Epithelial cell of proximal tubule (primary cell): ENCODE measurements at regions not wholly inside any gene's neighbourhood (a gene's known extent, or its start where the extent isn't known, plus 50 kb on each side); places are given as distances from the start of the nearest gene placed in this dataset.

Experiments used
- DNase-seq: peaks from one replicate; pipeline ENCODE4 v3.0.0-alpha.2; 2011; ENCODE audit warnings: low read depth
- H3K4me3 ChIP-seq: 2 replicates; pipeline ENCODE4 v1.5.1; 2011; ENCODE audit warnings: low read depth, mild to moderate bottlenecking, low read length
- TF ChIP-seq, protein P1 (sequence below): conservative IDR thresholded peaks from 2 replicates; pipeline ENCODE4 v1.5.1; 2012; ENCODE audit warnings: low read depth, mild to moderate bottlenecking, low read length

DNA sequence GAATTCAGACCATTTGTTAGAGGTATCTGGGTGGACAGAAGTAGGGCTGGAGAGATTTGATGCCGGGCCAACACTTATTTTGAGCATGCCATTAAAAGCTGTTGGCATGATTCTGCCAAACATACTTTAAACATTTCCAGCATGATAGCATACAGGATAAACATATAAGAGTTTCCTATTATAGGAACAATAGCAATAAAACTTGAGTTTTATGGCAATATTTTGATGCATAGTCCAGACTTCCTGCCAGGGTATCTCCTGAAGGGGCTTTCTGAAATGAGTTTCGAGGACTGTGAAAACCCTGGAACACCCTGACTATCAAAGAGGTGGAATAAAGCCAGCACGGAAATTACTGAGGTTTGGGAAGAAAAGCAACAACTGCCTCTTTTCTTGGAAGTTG lies 1398.0 kb upstream of the NXPH2 start:
- DNase-seq: no peak
- TF ChIP-seq, protein P1, sequence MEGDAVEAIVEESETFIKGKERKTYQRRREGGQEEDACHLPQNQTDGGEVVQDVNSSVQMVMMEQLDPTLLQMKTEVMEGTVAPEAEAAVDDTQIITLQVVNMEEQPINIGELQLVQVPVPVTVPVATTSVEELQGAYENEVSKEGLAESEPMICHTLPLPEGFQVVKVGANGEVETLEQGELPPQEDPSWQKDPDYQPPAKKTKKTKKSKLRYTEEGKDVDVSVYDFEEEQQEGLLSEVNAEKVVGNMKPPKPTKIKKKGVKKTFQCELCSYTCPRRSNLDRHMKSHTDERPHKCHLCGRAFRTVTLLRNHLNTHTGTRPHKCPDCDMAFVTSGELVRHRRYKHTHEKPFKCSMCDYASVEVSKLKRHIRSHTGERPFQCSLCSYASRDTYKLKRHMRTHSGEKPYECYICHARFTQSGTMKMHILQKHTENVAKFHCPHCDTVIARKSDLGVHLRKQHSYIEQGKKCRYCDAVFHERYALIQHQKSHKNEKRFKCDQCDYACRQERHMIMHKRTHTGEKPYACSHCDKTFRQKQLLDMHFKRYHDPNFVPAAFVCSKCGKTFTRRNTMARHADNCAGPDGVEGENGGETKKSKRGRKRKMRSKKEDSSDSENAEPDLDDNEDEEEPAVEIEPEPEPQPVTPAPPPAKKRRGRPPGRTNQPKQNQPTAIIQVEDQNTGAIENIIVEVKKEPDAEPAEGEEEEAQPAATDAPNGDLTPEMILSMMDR: no peak
- H3K4me3 ChIP-seq: no peak overlapping the region

DNA sequence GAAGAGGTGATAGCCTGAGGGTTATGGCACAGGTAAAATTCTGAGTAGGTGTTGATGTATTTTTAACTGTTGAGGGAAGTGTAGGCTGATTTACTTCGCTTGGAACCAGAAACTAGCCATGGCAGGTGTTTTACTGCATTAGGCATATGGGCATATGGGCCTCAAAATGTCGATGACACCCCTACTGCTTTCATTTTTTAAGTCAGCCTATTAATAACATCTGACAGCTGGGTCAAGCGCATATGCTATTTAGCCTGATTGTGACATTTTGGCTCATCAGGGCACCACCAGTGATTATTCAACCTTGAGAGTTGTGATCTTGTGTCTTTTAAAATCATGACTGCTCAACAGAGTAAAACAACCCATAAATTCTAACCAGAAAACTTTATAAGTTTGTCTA lies 1396.9 kb upstream of the NXPH2 start:
- TF ChIP-seq, protein P1: no peak
- no peak for DNase-seq
- H3K4me3 ChIP-seq: no peak overlapping the region

DNA sequence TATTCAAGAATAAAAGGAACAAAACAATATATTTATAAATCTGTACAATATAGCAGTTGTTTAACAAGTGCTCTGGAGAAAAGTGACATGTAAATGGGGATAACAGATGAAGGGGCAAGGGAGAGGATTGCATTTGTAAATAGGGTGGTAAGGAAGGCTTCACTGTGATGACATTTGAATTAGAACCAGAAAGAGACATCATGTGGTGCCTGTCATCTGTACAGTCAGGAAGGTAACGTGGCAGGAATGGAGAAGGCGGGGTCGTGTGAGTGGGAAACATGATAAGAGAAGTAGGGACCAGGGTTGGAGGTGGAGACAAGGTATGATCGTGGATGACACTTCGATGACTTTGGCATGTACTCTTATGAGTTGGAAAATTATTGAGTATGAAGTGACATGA lies 1393.6 kb upstream of the NXPH2 start:
- H3K4me3 ChIP-seq: no peak overlapping the region
- DNase-seq: no peak
- TF ChIP-seq, protein P1: no peak

DNA sequence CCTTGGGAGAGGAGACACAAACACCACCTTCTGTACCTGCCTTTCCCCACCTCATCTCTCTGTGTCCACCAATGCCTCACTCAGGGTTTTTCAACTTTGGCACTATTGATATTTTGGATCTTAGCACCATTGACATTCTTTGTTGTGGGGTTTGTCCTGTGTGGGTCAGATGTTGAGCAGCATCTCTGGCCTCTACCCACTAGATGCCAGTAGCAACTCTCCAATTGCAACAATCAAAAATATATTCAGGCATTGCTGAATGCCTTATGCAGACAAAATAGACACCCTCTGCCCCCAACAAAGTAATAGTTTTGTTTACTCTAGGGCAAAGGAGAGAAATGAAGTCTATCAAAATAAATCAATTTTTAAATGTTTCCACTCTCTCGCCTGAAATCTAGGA lies 1384.3 kb upstream of the NXPH2 start:
- TF ChIP-seq, protein P1: peak; percentile 26
- H3K4me3 ChIP-seq: no peak overlapping the region

DNA sequence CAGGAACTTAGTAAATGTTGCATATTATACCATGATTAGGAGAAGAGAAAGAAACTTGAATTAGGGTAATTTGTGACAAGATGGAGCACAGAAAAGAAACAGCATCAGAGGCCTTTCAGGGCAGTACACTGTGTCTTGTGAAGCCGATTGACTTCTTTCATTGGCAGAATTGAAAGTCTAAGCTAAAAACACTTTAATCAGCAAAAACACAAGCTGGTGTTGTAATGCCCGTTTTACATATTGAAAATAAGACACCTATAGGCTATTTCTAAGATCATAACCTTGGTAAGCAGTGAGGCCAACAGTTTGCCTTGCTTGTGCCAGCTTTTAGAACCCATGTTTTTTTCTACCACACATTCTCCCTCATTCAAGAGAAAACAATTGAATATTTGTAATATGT lies 1378.1 kb upstream of the NXPH2 start:
- TF ChIP-seq, protein P1: no peak
- DNase-seq: no peak
- no peak overlapping the region for H3K4me3 ChIP-seq

More for the DNA sequence above, 1384.3 kb upstream of the NXPH2 start:
- no peak for DNase-seq

DNA sequence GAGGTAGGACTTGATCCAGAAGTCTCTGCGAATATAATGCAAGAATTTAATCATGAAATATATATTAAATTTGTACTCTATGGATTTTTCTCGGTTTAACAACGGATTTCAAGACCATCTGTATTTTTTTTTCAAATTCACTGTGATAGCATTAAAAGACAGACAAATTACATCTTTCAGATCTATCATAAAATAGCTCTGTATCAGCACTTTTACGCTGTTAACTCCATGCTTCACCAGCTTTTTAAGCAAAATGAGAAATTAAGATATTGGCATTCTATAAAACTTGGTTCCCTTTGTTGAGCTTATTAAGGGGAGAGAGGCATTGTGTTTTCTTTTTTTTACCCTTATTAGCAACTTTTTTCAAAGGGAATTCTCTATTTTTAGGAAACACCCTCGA lies 1377.6 kb upstream of the NXPH2 start:
- DNase-seq: no peak
- H3K4me3 ChIP-seq: no peak overlapping the region
- TF ChIP-seq, protein P1: no peak

DNA sequence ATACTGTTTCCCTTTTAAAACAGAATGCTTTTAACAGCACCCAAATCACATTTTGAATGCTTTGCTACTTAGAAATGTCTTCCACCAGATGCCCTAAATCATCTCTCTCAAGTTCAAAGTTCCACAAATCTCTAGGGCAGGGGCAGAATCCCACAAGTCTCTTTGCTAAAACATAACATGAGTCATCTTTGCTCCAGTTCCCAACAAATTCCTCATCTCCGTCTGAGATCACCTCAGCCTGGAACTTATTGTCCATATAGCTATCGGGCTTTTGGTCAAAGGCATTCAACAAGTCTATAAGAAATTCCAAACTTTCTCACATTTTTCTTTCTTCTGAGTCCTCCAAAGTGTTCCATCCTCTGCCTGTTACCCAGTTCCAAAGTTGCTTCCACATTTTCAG lies 1374.5 kb upstream of the NXPH2 start:
- no peak for DNase-seq
- TF ChIP-seq, protein P1: no peak
- H3K4me3 ChIP-seq: no peak overlapping the region
